ENCODE measurements at regions not wholly inside any gene's neighbourhood (a gene's known extent, or its start where the extent isn't known, plus 50 kb on each side); places are given as distances from the start of the nearest gene placed in this dataset.
A peak's percentile ranks its signal among the peaks of the same experiment; 100 is the strongest.

GRCh38 chr1:208569181-208569580 lies 325.0 kb upstream of the PLXNA2 start:
- H3K27me3 ChIP-seq, result no peaks in the 10 kb centered on the region
- H3K4me1 ChIP-seq, result no peaks in the 10 kb centered on the region
- TF ChIP-seq CTCF (IDR thresholded peaks at IDR 0.05) (no peak), POLR2A (IDR thresholded peaks at IDR 0.05) (no peak), POLR2AphosphoS5 (IDR thresholded peaks at IDR 0.05; ENCODE audit: insufficient read depth in 1 of 2, low read depth in 1 of 2) (no peak)
- DNase-seq (ENCODE audit: extremely low spot score in 2 of 2), result no peak
- no peaks in the 10 kb centered on the region for H3K9me3 ChIP-seq
- intact Hi-C loops (cut with DNase I), result no loop called here
- no peak overlapping the region for H3K27ac ChIP-seq
- H3K36me3 ChIP-seq, result no peaks in the 10 kb centered on the region
- no peak overlapping the region for H3K4me3 ChIP-seq

GRCh38 chr1:208570362-208570761 lies 326.2 kb upstream of the PLXNA2 start:
- Histone ChIP-seq H3K9me3 (no peaks in the 10 kb centered on the region), H3K4me1 (no peaks in the 10 kb centered on the region), H3K4me3 (no peak overlapping the region), H3K36me3 (no peaks in the 10 kb centered on the region), H3K27me3 (no peaks in the 10 kb centered on the region), H3K27ac (no peak overlapping the region)
- no peak for TF ChIP-seq CTCF (IDR thresholded peaks at IDR 0.05)
- TF ChIP-seq POLR2A (IDR thresholded peaks at IDR 0.05), result no peak
- no peak for TF ChIP-seq POLR2AphosphoS5 (IDR thresholded peaks at IDR 0.05; ENCODE audit: insufficient read depth in 1 of 2, low read depth in 1 of 2)
- intact Hi-C loops (cut with DNase I), result no loop called here
- DNase-seq (ENCODE audit: extremely low spot score in 2 of 2), result no peak

- no peak for TF ChIP-seq POLR2A (IDR thresholded peaks at IDR 0.05)
- no peak for TF ChIP-seq POLR2AphosphoS5 (IDR thresholded peaks at IDR 0.05; ENCODE audit: insufficient read depth in 1 of 2, low read depth in 1 of 2)
- TF ChIP-seq CTCF (IDR thresholded peaks at IDR 0.05), result no peak
- Histone ChIP-seq H3K9me3 (no peaks in the 10 kb centered on the region), H3K4me3 (no peak overlapping the region), H3K36me3 (no peaks in the 10 kb centered on the region), H3K27ac (no peak overlapping the region), H3K27me3 (no peaks in the 10 kb centered on the region), H3K4me1 (no peaks in the 10 kb centered on the region)
- DNase-seq (ENCODE audit: extremely low spot score in 2 of 2), result peak in 1 of 2 donors; percentile 58
- intact Hi-C loops (cut with DNase I), result no loop called here
Observed at GRCh38 chr1:208576425-208576824, 332.2 kb upstream of the PLXNA2 start.

GRCh38 chr1:208577381-208577905 lies 333.3 kb upstream of the PLXNA2 start:
- H3K36me3 ChIP-seq, result no peaks in the 10 kb centered on the region
- no peak overlapping the region for H3K27ac ChIP-seq
- no peak overlapping the region for H3K4me3 ChIP-seq
- no peaks in the 10 kb centered on the region for H3K4me1 ChIP-seq
- no peaks in the 10 kb centered on the region for H3K27me3 ChIP-seq
- no peak for DNase-seq (ENCODE audit: extremely low spot score in 2 of 2)
- intact Hi-C loops (cut with DNase I), result no loop called here
- no peak for TF ChIP-seq POLR2A (IDR thresholded peaks at IDR 0.05)
- H3K9me3 ChIP-seq, result no peaks in the 10 kb centered on the region

GRCh38 chr1:208581209-208581608 lies 337.0 kb upstream of the PLXNA2 start:
- no peaks in the 10 kb centered on the region for H3K36me3 ChIP-seq
- intact Hi-C loops (cut with DNase I), result no loop called here
- TF ChIP-seq POLR2AphosphoS5 (IDR thresholded peaks at IDR 0.05; ENCODE audit: insufficient read depth in 1 of 2, low read depth in 1 of 2), result no peak
- no peak overlapping the region for H3K4me3 ChIP-seq
- H3K27ac ChIP-seq, result no peak overlapping the region
- no peaks in the 10 kb centered on the region for H3K27me3 ChIP-seq
- H3K9me3 ChIP-seq, result no peaks in the 10 kb centered on the region
- peak in 1 of 2 donors; percentile 34 for DNase-seq (ENCODE audit: extremely low spot score in 2 of 2)
- H3K4me1 ChIP-seq, result no peaks in the 10 kb centered on the region

- intact Hi-C loops (cut with DNase I), result no loop called here
- no peaks in the 10 kb centered on the region for H3K9me3 ChIP-seq
- no peak overlapping the region for H3K27ac ChIP-seq
- H3K4me1 ChIP-seq, result no peaks in the 10 kb centered on the region
- no peak for DNase-seq (ENCODE audit: extremely low spot score in 2 of 2)
- H3K27me3 ChIP-seq, result no peaks in the 10 kb centered on the region
- no peak overlapping the region for H3K4me3 ChIP-seq
- H3K36me3 ChIP-seq, result no peaks in the 10 kb centered on the region
- TF ChIP-seq POLR2AphosphoS5 (IDR thresholded peaks at IDR 0.05; ENCODE audit: insufficient read depth in 1 of 2, low read depth in 1 of 2) (no peak), CTCF (IDR thresholded peaks at IDR 0.05) (no peak), POLR2A (IDR thresholded peaks at IDR 0.05) (no peak)
Observed at GRCh38 chr1:208581667-208582066, 337.5 kb upstream of the PLXNA2 start.
